Loucy (cell line): ENCODE measurements at regions not wholly inside any gene's neighbourhood (a gene's known extent, or its start where the extent isn't known, plus 50 kb on each side); places are given as distances from the start of the nearest gene placed in this dataset.

ENCODE experiments used
- H2AFZ ChIP-seq: fragments of 200-600 bp; sonication (generic); 2 replicates; pipeline ENCODE4 v1.6.0; 2016; ENCODE audit warnings: antibody characterized with exemption, mild to moderate bottlenecking, low read length, moderate library complexity
- H3F3A ChIP-seq: fragments of 200-600 bp; 2 replicates; pipeline ENCODE4 v1.6.0; 2016; ENCODE audit warnings: antibody characterized with exemption, low read depth, mild to moderate bottlenecking
- H3K27me3 ChIP-seq: fragments of 200-600 bp; sonication (generic); 2 replicates; pipeline ENCODE4 v1.6.1; 2014; ENCODE audit warnings: low read length, mild to moderate bottlenecking; ENCODE audit not compliant: insufficient read depth, poor library complexity, severe bottlenecking
- H3K36me3 ChIP-seq: fragments of 200-600 bp; sonication (generic); 2 replicates; pipeline ENCODE4 v1.6.1; 2016; ENCODE audit warnings: low read length; ENCODE audit not compliant: insufficient read depth
- H3K4me1 ChIP-seq: fragments of 200-600 bp; sonication (generic); 2 replicates; pipeline ENCODE4 v1.5.1; 2014; ENCODE audit warnings: low read length, mild to moderate bottlenecking; ENCODE audit not compliant: insufficient read depth, poor library complexity, severe bottlenecking
- H3K4me2 ChIP-seq: fragments of 200-600 bp; sonication (generic); 2 replicates; pipeline ENCODE4 v1.6.0; 2014; ENCODE audit warnings: antibody characterized with exemption, low read length, low read depth, mild to moderate bottlenecking; ENCODE audit not compliant: poor library complexity, severe bottlenecking
- H3K4me3 ChIP-seq: fragments of 200-600 bp; sonication (generic); 2 replicates; pipeline ENCODE4 v1.5.1; 2014; ENCODE audit warnings: low read length, mild to moderate bottlenecking, mixed read lengths; ENCODE audit not compliant: poor library complexity, severe bottlenecking
- H3K79me2 ChIP-seq: fragments of 200-600 bp; sonication (generic); 2 replicates; pipeline ENCODE4 v1.6.1; 2014; ENCODE audit warnings: low read length; ENCODE audit not compliant: insufficient read depth
- H3K9ac ChIP-seq: fragments of 200-600 bp; sonication (generic); 2 replicates; pipeline ENCODE4 v1.6.0; 2014; ENCODE audit warnings: mild to moderate bottlenecking, low read depth, low read length, moderate library complexity; ENCODE audit not compliant: poor library complexity, severe bottlenecking
- H3K9me2 ChIP-seq: fragments of 200-600 bp; sonication (generic); replicated peaks from 2 replicates; pipeline ENCODE4 v1.6.1; 2016; ENCODE audit warnings: low read depth, low read length, mixed read lengths
- H3K9me3 ChIP-seq: fragments of 200-600 bp; sonication (generic); 2 replicates; pipeline ENCODE4 v1.6.1; 2014; ENCODE audit warnings: mild to moderate bottlenecking, antibody characterized with exemption, low read length, low read depth; ENCODE audit not compliant: insufficient read depth
- H4K20me1 ChIP-seq: fragments of 200-600 bp; sonication (generic); 2 replicates; pipeline ENCODE4 v1.6.0; 2014; ENCODE audit warnings: antibody characterized with exemption, low read length, mild to moderate bottlenecking; ENCODE audit not compliant: insufficient read depth, poor library complexity, severe bottlenecking
- CTCF ChIP-seq: fragments of 200-600 bp; sonication (generic); conservative IDR thresholded peaks from 2 replicates; pipeline ENCODE4 v1.5.1; 2014; ENCODE audit warnings: mild to moderate bottlenecking, antibody characterized with exemption, low read length
- EZH2phosphoT487 ChIP-seq: fragments of 200-600 bp; IDR thresholded peaks from 2 replicates; pipeline ENCODE4 v1.6.1; 2018; ENCODE audit warnings: antibody characterized with exemption, mild to moderate bottlenecking, moderate library complexity, borderline replicate concordance

GRCh38 chr9:126093771-126094170 lies 232.9 kb upstream of the MVB12B start:
- H3K4me3 ChIP-seq, result no peak overlapping the region
- no peaks in the 10 kb centered on the region for H3F3A ChIP-seq
- H2AFZ ChIP-seq, result no peak overlapping the region
- no peaks in the 10 kb centered on the region for H3K9me3 ChIP-seq
- H3K4me2 ChIP-seq, result no peak overlapping the region
- H3K9ac ChIP-seq, result no peak overlapping the region
- no peaks in the 10 kb centered on the region for H3K9me2 ChIP-seq
- no peaks in the 10 kb centered on the region for H3K79me2 ChIP-seq
- no peaks in the 10 kb centered on the region for H4K20me1 ChIP-seq
- no peaks in the 10 kb centered on the region for H3K4me1 ChIP-seq
- no peak for TF ChIP-seq CTCF
- no peak for TF ChIP-seq EZH2phosphoT487
- no peaks in the 10 kb centered on the region for H3K27me3 ChIP-seq
- no peaks in the 10 kb centered on the region for H3K36me3 ChIP-seq

- Histone ChIP-seq H3F3A (no peaks in the 10 kb centered on the region), H4K20me1 (no peaks in the 10 kb centered on the region), H3K36me3 (no peaks in the 10 kb centered on the region), H3K79me2 (no peaks in the 10 kb centered on the region), H3K9me3 (no peaks in the 10 kb centered on the region), H3K4me3 (no peak overlapping the region), H3K4me1 (no peaks in the 10 kb centered on the region), H2AFZ (no peak overlapping the region), H3K9ac (no peak overlapping the region), H3K4me2 (no peak overlapping the region), H3K9me2 (no peaks in the 10 kb centered on the region), H3K27me3 (no peaks in the 10 kb centered on the region)
- TF ChIP-seq CTCF (no peak), EZH2phosphoT487 (no peak)
These were observed 231.0 kb upstream of the MVB12B start for GRCh38 chr9:126095546-126096190.

- TF ChIP-seq CTCF (no peak), EZH2phosphoT487 (no peak)
These were observed 230.3 kb upstream of the MVB12B start for GRCh38 chr9:126096340-126096739.

More at GRCh38 chr9:126096340-126096739, 230.3 kb upstream of the MVB12B start:
- no peak overlapping the region for H3K9ac ChIP-seq
- H4K20me1 ChIP-seq, result no peaks in the 10 kb centered on the region
- no peaks in the 10 kb centered on the region for H3K9me3 ChIP-seq
- H3F3A ChIP-seq, result no peaks in the 10 kb centered on the region
- H2AFZ ChIP-seq, result no peak overlapping the region
- H3K9me2 ChIP-seq, result no peaks in the 10 kb centered on the region
- H3K36me3 ChIP-seq, result no peaks in the 10 kb centered on the region
- no peaks in the 10 kb centered on the region for H3K79me2 ChIP-seq
- H3K4me2 ChIP-seq, result no peak overlapping the region
- no peak overlapping the region for H3K4me3 ChIP-seq
- H3K27me3 ChIP-seq, result no peaks in the 10 kb centered on the region
- no peaks in the 10 kb centered on the region for H3K4me1 ChIP-seq
